Bronchial epithelial cell (primary cell): ENCODE measurements at regions not wholly inside any gene's neighbourhood (a gene's known extent, or its start where the extent isn't known, plus 50 kb on each side); places are given as distances from the start of the nearest gene placed in this dataset.

ENCODE experiments used
- DNase-seq: peaks from one replicate; pipeline ENCODE4 v3.0.0-alpha.2; 2010; ENCODE audit warnings: low read depth
- FAIRE-seq: peaks from 2 replicates; lab custom pipeline; 2011; peaks lifted over from hg19 to GRCh38; lab: Jason Lieb, UNC
- H3K27me3 ChIP-seq: 2 replicates; pipeline ENCODE4 v1.5.1; 2011; ENCODE audit warnings: low read length; ENCODE audit not compliant: control insufficient read depth, insufficient read depth
- H3K36me3 ChIP-seq: 2 replicates; pipeline ENCODE4 v1.5.1; 2011; ENCODE audit warnings: low read length; ENCODE audit not compliant: control insufficient read depth, insufficient read depth
- H3K4me3 ChIP-seq: 2 replicates; pipeline ENCODE4 v1.5.1; 2011; ENCODE audit warnings: mild to moderate bottlenecking, low read depth, low read length, control low read depth
- CTCF ChIP-seq: IDR thresholded peaks from 2 replicates; pipeline ENCODE4 v1.5.1; 2011; ENCODE audit warnings: mild to moderate bottlenecking, moderate library complexity, low read length, control low read depth, inconsistent platforms; ENCODE audit not compliant: insufficient read depth, severe bottlenecking

- H3K4me3 ChIP-seq: no peak overlapping the region
- FAIRE-seq: no peak
Observed at GRCh38 chr12:68418137-68418460, 85.9 kb upstream of the MDM1 start.

GRCh38 chr12:68420225-68421010 is 88.3 kb upstream of the MDM1 start:
- H3K4me3 ChIP-seq: no peak overlapping the region
- DNase-seq (no peak), FAIRE-seq (no peak)
- no peaks in the 10 kb centered on the region for H3K27me3 ChIP-seq
- TF ChIP-seq CTCF: no peak
- H3K36me3 ChIP-seq: no peaks in the 10 kb centered on the region

More at GRCh38 chr12:68418137-68418460, 85.9 kb upstream of the MDM1 start:
- H3K36me3 ChIP-seq: no peaks in the 10 kb centered on the region
- DNase-seq: no peak
- TF ChIP-seq CTCF: no peak
- no peaks in the 10 kb centered on the region for H3K27me3 ChIP-seq

- no peaks in the 10 kb centered on the region for H3K36me3 ChIP-seq
- H3K4me3 ChIP-seq: no peak overlapping the region
- FAIRE-seq (no peak), DNase-seq (no peak)
- no peaks in the 10 kb centered on the region for H3K27me3 ChIP-seq
- TF ChIP-seq CTCF: no peak
Observed at GRCh38 chr12:68422159-68422558, 90.0 kb upstream of the MDM1 start.

- no peaks in the 10 kb centered on the region for H3K27me3 ChIP-seq
- no peaks in the 10 kb centered on the region for H3K36me3 ChIP-seq
- DNase-seq (no peak), FAIRE-seq (no peak)
- H3K4me3 ChIP-seq: no peak overlapping the region
- no peak for TF ChIP-seq CTCF
Observed at GRCh38 chr12:68422956-68423574, 90.9 kb upstream of the MDM1 start.

- H3K27me3 ChIP-seq: no peaks in the 10 kb centered on the region
- H3K36me3 ChIP-seq: no peaks in the 10 kb centered on the region
- no peak for TF ChIP-seq CTCF
- FAIRE-seq: no peak
- H3K4me3 ChIP-seq: no peak overlapping the region
- DNase-seq: peak; percentile 44
Observed at GRCh38 chr12:68425998-68426397, 93.8 kb upstream of the MDM1 start.
